ENCODE measurements at regions not wholly inside any gene's neighbourhood (a gene's known extent, or its start where the extent isn't known, plus 50 kb on each side); places are given as distances from the start of the nearest gene placed in this dataset.

DNA sequence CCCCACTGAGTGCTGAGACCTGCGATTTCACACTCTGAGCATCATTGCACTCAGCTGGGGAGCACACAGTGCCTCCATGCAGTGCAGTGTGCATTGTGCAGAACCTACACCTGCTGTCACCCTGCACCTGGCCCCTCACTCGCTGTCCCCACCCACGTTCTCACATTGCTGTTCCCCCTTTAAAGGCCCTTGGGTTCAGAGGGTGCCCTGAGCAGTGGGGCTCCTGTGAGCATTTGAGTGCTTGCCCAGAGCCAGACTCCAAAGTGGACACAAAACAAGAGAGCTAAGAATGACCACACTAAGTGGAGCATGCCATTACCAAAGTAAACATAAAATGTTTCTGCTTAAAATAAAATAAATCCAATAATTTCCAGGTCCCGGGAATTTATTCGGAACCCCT lies 131.0 kb upstream of the CST7 start:
- no peak for DNase-seq
- no peak for ATAC-seq (ENCODE audit: low read depth)
- POLR2A ChIA-PET (ENCODE audit: unreplicated experiment), result no interaction called here

More for the DNA sequence above, 131.0 kb upstream of the CST7 start:
- dilution Hi-C loops (cut with HindIII; ENCODE audit: low sequenced_read_pairs, unreplicated experiment) (no loop called here), in situ Hi-C loops (cut with MboI; ENCODE audit: low sequenced_read_pairs) (no loop called here), intact Hi-C loops (cut with micrococcal nuclease) (no loop called here)
- WGBS, 2 experiments (ENCODE audit: extremely low coverage in 2 of 2, insufficient read length in 1 of 2), result 46% methylated on average over 2 of the region's 5 CpGs; no CpG with 5 or more reads in 1 of the 2 experiments
- no peaks in the 10 kb centered on the region for H3K4me1 ChIP-seq (ENCODE audit: control insufficient read depth, insufficient read depth, low read length)
- H3K9me3 ChIP-seq (ENCODE audit: control insufficient read depth, insufficient read depth, low read length), result no peaks in the 10 kb centered on the region
- no peak overlapping the region for H2BK15ac ChIP-seq (ENCODE audit: low read depth, low read length)
- no peak overlapping the region for H3K4me2 ChIP-seq (ENCODE audit: low read depth, low read length)
- H3K23ac ChIP-seq (ENCODE audit: low read depth, low read length), result no peak overlapping the region
- no peak overlapping the region for H2BK120ac ChIP-seq (ENCODE audit: low read depth, low read length)
- no peak overlapping the region for H2BK20ac ChIP-seq (ENCODE audit: low read depth, low read length)
- CTCF ChIA-PET, result no interaction called here
- no peak overlapping the region for H3K9ac ChIP-seq (ENCODE audit: low read depth, low read length)
- no peak overlapping the region for H3K4ac ChIP-seq (ENCODE audit: low read depth, low read length)
- H4K20me1 ChIP-seq (ENCODE audit: insufficient read depth, low read length), result no peaks in the 10 kb centered on the region
- H4K8ac ChIP-seq (ENCODE audit: low read depth in 2 of 2, low read length in 2 of 2), result no peak overlapping the region
- no peak overlapping the region for H3K27ac ChIP-seq (ENCODE audit: insufficient read depth, low read length)
- H4K91ac ChIP-seq (ENCODE audit: insufficient read depth, low read depth, low read length), result no peak overlapping the region
- no peak overlapping the region for H3K18ac ChIP-seq (ENCODE audit: low read depth, low read length)
- H3K56ac ChIP-seq (ENCODE audit: extremely low read depth, insufficient read depth, low read length), result no peak overlapping the region
- H2AFZ ChIP-seq (replicated peaks; ENCODE audit: low read length, poor library complexity), result no peak overlapping the region
- no peaks in the 10 kb centered on the region; the same call in none of the 2 replicates for H3K27me3 ChIP-seq (ENCODE audit: control insufficient read depth, insufficient read depth, low read length)
- H3K36me3 ChIP-seq (ENCODE audit: control insufficient read depth, insufficient read depth, low read length), result no peaks in the 10 kb centered on the region
- TF ChIP-seq RAD21 (IDR thresholded peaks at IDR 0.05; ENCODE audit: low read length) (no peak), SMC3 (IDR thresholded peaks at IDR 0.05; ENCODE audit: low read depth, low read length) (no peak), NFE2L2 (IDR thresholded peaks at IDR 0.05; ENCODE audit: low read depth, low read length) (no peak), CEBPB (IDR thresholded peaks at IDR 0.05; ENCODE audit: low read depth, low read length) (no peak), MAZ (IDR thresholded peaks at IDR 0.05; ENCODE audit: borderline replicate concordance, low read depth, low read length) (no peak), RFX5 (IDR thresholded peaks at IDR 0.05; ENCODE audit: low read depth, low read length) (no peak), CHD1 (IDR thresholded peaks at IDR 0.05; ENCODE audit: low read depth, low read length) (no peak), BHLHE40 (IDR thresholded peaks at IDR 0.05; ENCODE audit: low read depth, low read length) (no peak), MXI1 (IDR thresholded peaks at IDR 0.05; ENCODE audit: borderline replicate concordance, low read depth, low read length) (no peak), POLR2A (IDR thresholded peaks at IDR 0.05; ENCODE audit: low read depth, low read length) (no peak)
- TF ChIP-seq, protein P1, sequence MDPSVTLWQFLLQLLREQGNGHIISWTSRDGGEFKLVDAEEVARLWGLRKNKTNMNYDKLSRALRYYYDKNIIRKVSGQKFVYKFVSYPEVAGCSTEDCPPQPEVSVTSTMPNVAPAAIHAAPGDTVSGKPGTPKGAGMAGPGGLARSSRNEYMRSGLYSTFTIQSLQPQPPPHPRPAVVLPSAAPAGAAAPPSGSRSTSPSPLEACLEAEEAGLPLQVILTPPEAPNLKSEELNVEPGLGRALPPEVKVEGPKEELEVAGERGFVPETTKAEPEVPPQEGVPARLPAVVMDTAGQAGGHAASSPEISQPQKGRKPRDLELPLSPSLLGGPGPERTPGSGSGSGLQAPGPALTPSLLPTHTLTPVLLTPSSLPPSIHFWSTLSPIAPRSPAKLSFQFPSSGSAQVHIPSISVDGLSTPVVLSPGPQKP (IDR thresholded peaks at IDR 0.05; ENCODE audit: borderline replicate concordance, low read depth, low read length), result no peak
- TF ChIP-seq, protein P2, sequence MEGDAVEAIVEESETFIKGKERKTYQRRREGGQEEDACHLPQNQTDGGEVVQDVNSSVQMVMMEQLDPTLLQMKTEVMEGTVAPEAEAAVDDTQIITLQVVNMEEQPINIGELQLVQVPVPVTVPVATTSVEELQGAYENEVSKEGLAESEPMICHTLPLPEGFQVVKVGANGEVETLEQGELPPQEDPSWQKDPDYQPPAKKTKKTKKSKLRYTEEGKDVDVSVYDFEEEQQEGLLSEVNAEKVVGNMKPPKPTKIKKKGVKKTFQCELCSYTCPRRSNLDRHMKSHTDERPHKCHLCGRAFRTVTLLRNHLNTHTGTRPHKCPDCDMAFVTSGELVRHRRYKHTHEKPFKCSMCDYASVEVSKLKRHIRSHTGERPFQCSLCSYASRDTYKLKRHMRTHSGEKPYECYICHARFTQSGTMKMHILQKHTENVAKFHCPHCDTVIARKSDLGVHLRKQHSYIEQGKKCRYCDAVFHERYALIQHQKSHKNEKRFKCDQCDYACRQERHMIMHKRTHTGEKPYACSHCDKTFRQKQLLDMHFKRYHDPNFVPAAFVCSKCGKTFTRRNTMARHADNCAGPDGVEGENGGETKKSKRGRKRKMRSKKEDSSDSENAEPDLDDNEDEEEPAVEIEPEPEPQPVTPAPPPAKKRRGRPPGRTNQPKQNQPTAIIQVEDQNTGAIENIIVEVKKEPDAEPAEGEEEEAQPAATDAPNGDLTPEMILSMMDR (conservative IDR thresholded peaks at IDR 0.05; ENCODE audit: low read depth, low read length), result no peak
- H3K9me1 ChIP-seq (ENCODE audit: insufficient read depth, low read length), result no peaks in the 10 kb centered on the region
- BruUV-seq (replicated peaks), result no TSS peak
- H4K5ac ChIP-seq (ENCODE audit: low read depth, low read length), result no peak overlapping the region
- H2AK5ac ChIP-seq (ENCODE audit: low read depth, low read length), result no peak overlapping the region
- H2AK9ac ChIP-seq (replicated peaks; ENCODE audit: low read depth, low read length, poor library complexity), result no peak overlapping the region
- H2BK5ac ChIP-seq (ENCODE audit: low read depth, low read length, poor library complexity, severe bottlenecking), result no peak overlapping the region
- no peak overlapping the region for H3K14ac ChIP-seq (replicated peaks; ENCODE audit: low read depth, low read length)
- H3K4me3 ChIP-seq (ENCODE audit: insufficient read depth, low read depth, low read length), result no peak overlapping the region
- no peaks in the 10 kb centered on the region for H3K79me1 ChIP-seq (ENCODE audit: low read depth in 1 of 2, low read length in 2 of 2)
